HCT116 (cell line): ENCODE measurements at regions not wholly inside any gene's neighbourhood (a gene's known extent, or its start where the extent isn't known, plus 50 kb on each side); places are given as distances from the start of the nearest gene placed in this dataset.

ENCODE experiments used
- ATAC-seq: fragments of 200-7000 bp; cut with Tn5 transposase; 2 replicates; pipeline ENCODE4 v1.9.1; 2020; ENCODE audit warnings: mild to moderate bottlenecking, moderate library complexity
- BruUV-seq: library from RNA; stranded (reverse); fragments of 400-500 nt; replicated peaks from 2 replicates; lab custom pipeline; 2021; lab: Mats Ljungman, UMichigan
- CTCF ChIA-PET: fragments of 300-600 bp; sonication (Branson Sonifier 250); formaldehyde crosslinking; loops from one replicate; lab custom pipeline; 2021; ENCODE audit warnings: antibody characterized with exemption; lab: Charles Lee
- POLR2A ChIA-PET: fragments of 300-600, 350-600 bp; sonication (Branson Sonifier 250); formaldehyde crosslinking; loops from one replicate; lab custom pipeline; 2021; ENCODE audit warnings: antibody characterized with exemption; lab: Charles Lee
- RAD21 ChIA-PET, 2 experiments: fragments of 300-600 bp; sonication (Branson Sonifier 250); formaldehyde crosslinking; loops; one replicate each; lab custom pipeline; 2023; ENCODE audit warnings: low total read pairs in 2 of 2; ENCODE audit not compliant: uncharacterized antibody in 2 of 2, unreplicated experiment in 2 of 2, low non-redundant PET in 1 of 2; lab: Charles Lee
- DNase-seq: peaks from one replicate; pipeline ENCODE4 v3.0.0-alpha.2; 2010; ENCODE audit warnings: low read depth, low spot score
- H2AFZ ChIP-seq: fragments of 200-600 bp; shearing (Covaris generic), sonication (generic); 2 replicates; pipeline ENCODE4 v1.6.1; 2017; ENCODE audit warnings: low read depth, mixed run types, mixed read lengths, antibody characterized with exemption, low read length; ENCODE audit not compliant: poor library complexity, severe bottlenecking
- H3K27ac ChIP-seq: 2 replicates; pipeline ENCODE4 v1.5.1; 2012; ENCODE audit warnings: low read depth, low read length
- H3K27me3 ChIP-seq: fragments of 200-600 bp; sonication (generic); 2 replicates; pipeline ENCODE4 v1.6.1; 2016; ENCODE audit warnings: mixed run types, low read length, mixed read lengths; ENCODE audit not compliant: insufficient read depth
- H3K36me3 ChIP-seq, 2 experiments: fragments of 200-500 bp in 1 of 2; fragments of 200-600 bp in 1 of 2; sonication (Bioruptor generic) in 1 of 2; sonication (generic) in 1 of 2; 2 replicates each; pipeline versions ENCODE4 v1.5.1 to v1.6.1; 2014 to 2016; ENCODE audit warnings: low read length in 2 of 2, inconsistent platforms in 1 of 2, mixed read lengths in 1 of 2, mixed run types in 1 of 2; ENCODE audit not compliant: insufficient read depth in 2 of 2, control insufficient read depth in 1 of 2
- H3K4me1 ChIP-seq, 2 experiments: fragments of 200-600 bp in 1 of 2; sonication (generic) in 1 of 2; 2 replicates each; pipeline versions ENCODE4 v1.5.1 to v1.6.1; 2012 to 2017; ENCODE audit warnings: low read length in 2 of 2, inconsistent platforms in 1 of 2, mild to moderate bottlenecking in 1 of 2, mixed read lengths in 1 of 2, mixed run types in 1 of 2, moderate library complexity in 1 of 2; ENCODE audit not compliant: insufficient read depth in 2 of 2, control insufficient read depth in 1 of 2
- H3K4me2 ChIP-seq: fragments of 200-600 bp; sonication (generic); 2 replicates; pipeline ENCODE4 v1.6.1; 2017; ENCODE audit warnings: mixed run types, low read length, mixed read lengths
- H3K4me3 ChIP-seq, 2 experiments: fragments of 200-600 bp in 1 of 2; sonication (generic) in 1 of 2; replicated peaks in 1 of 2; 2 replicates each; pipeline ENCODE4 v1.5.1; 2011 to 2016; ENCODE audit warnings: low read length in 2 of 2, control low read depth in 1 of 2, low read depth in 1 of 2, mild to moderate bottlenecking in 1 of 2, mixed read lengths in 1 of 2, mixed run types in 1 of 2
- H3K79me2 ChIP-seq: fragments of 200-600 bp; sonication (generic); 2 replicates; pipeline ENCODE4 v1.6.1; 2017; ENCODE audit warnings: mild to moderate bottlenecking, mixed run types, low read length, moderate library complexity, mixed read lengths; ENCODE audit not compliant: insufficient read depth
- H3K9ac ChIP-seq: fragments of 200-600 bp; sonication (generic); 2 replicates; pipeline ENCODE4 v1.6.1; 2016; ENCODE audit warnings: low read length, mixed read lengths
- H3K9me2 ChIP-seq: fragments of 200-600 bp; sonication (generic), shearing (Covaris generic); 2 replicates; pipeline ENCODE4 v1.6.1; 2017; ENCODE audit warnings: mixed run types, mild to moderate bottlenecking, moderate library complexity; ENCODE audit not compliant: insufficient read depth
- H3K9me3 ChIP-seq, 2 experiments: fragments of 200-500 bp in 1 of 2; fragments of 200-600 bp in 1 of 2; sonication (Bioruptor generic) in 1 of 2; sonication (generic) in 1 of 2; 2 replicates each; pipeline ENCODE4 v1.6.1; 2014 to 2017; ENCODE audit warnings: low read length in 2 of 2, mixed read lengths in 2 of 2, inconsistent platforms in 1 of 2, low read depth in 1 of 2, mild to moderate bottlenecking in 1 of 2, mixed run types in 1 of 2, moderate library complexity in 1 of 2; ENCODE audit not compliant: control insufficient read depth in 1 of 2, insufficient read depth in 1 of 2
- H4K20me1 ChIP-seq: fragments of 200-600 bp; sonication (generic), shearing (Covaris generic); 2 replicates; pipeline ENCODE4 v1.6.1; 2017; ENCODE audit warnings: mixed run types, mild to moderate bottlenecking, moderate library complexity; ENCODE audit not compliant: insufficient read depth
- ATF3 ChIP-seq: IDR thresholded peaks from 2 replicates; pipeline ENCODE4 v1.6.1; 2012
- CBX3 ChIP-seq: IDR thresholded peaks from 2 replicates; pipeline ENCODE4 v1.6.1; 2012; ENCODE audit warnings: low read depth
- CTCF ChIP-seq, 3 experiments: fragments of 200-600 bp in 1 of 3; sonication (generic) in 1 of 3; IDR thresholded peaks in 2 of 3; conservative IDR thresholded peaks in 1 of 3; 2 replicates each; pipeline ENCODE4 v1.5.1; 2012 to 2017; ENCODE audit warnings: low read depth in 2 of 3, low read length in 2 of 3, antibody characterized with exemption in 1 of 3, borderline replicate concordance in 1 of 3, control low read depth in 1 of 3, mild to moderate bottlenecking in 1 of 3, mixed read lengths in 1 of 3, mixed run types in 1 of 3, moderate library complexity in 1 of 3; ENCODE audit not compliant: insufficient read depth in 1 of 3
- EZH2 ChIP-seq: fragments of 200-600 bp; sonication (generic); IDR thresholded peaks from 2 replicates; pipeline ENCODE4 v1.6.1; 2017; ENCODE audit warnings: antibody characterized with exemption, mixed run types
- EZH2phosphoT487 ChIP-seq: fragments of 200-600 bp; IDR thresholded peaks from 2 replicates; pipeline ENCODE4 v1.6.1; 2018; ENCODE audit warnings: antibody characterized with exemption, borderline replicate concordance
- FOSL1 ChIP-seq: IDR thresholded peaks from 2 replicates; pipeline ENCODE4 v1.6.1; 2012; ENCODE audit warnings: low read depth
- JUND ChIP-seq: IDR thresholded peaks from 2 replicates; pipeline ENCODE4 v1.6.1; 2012
- MAX ChIP-seq: IDR thresholded peaks from 2 replicates; pipeline ENCODE4 v1.6.1; 2012
- POLR2A ChIP-seq: IDR thresholded peaks from 2 replicates; pipeline ENCODE4 v1.7.0; 2011; ENCODE audit warnings: borderline replicate concordance; ENCODE audit not compliant: insufficient read depth, insufficient read length; ENCODE audit errors: extremely low read depth
- RAD21 ChIP-seq: IDR thresholded peaks from 2 replicates; pipeline ENCODE4 v1.6.1; 2012; ENCODE audit warnings: low read depth, mild to moderate bottlenecking
- REST ChIP-seq: IDR thresholded peaks from 2 replicates; pipeline ENCODE4 v1.6.1; 2012; ENCODE audit warnings: low read depth
- SIN3A ChIP-seq: IDR thresholded peaks from 2 replicates; pipeline ENCODE4 v1.6.1; 2012; ENCODE audit warnings: low read depth
- SP1 ChIP-seq: IDR thresholded peaks from 2 replicates; pipeline ENCODE4 v1.6.1; 2012; ENCODE audit warnings: low read depth
- TCF7L2 ChIP-seq: IDR thresholded peaks from 2 replicates; pipeline ENCODE4 v1.7.0; 2011; ENCODE audit warnings: borderline replicate concordance, inconsistent platforms; ENCODE audit not compliant: insufficient read depth, insufficient read length; ENCODE audit errors: extremely low read depth
- YY1 ChIP-seq: IDR thresholded peaks from 2 replicates; pipeline ENCODE4 v1.6.1; 2011; ENCODE audit warnings: low read length, low read depth, moderate library complexity, mild to moderate bottlenecking; ENCODE audit not compliant: insufficient replicate concordance; ENCODE audit errors: extremely low read depth
- ZBTB33 ChIP-seq: IDR thresholded peaks from 2 replicates; pipeline ENCODE4 v1.6.1; 2011; ENCODE audit warnings: mild to moderate bottlenecking, low read length, moderate library complexity; ENCODE audit not compliant: insufficient replicate concordance; ENCODE audit errors: extremely low read depth
- ZFX ChIP-seq: fragments of 450-650 bp; IDR thresholded peaks from 2 replicates; pipeline ENCODE4 v1.6.1; 2017
- ZNF274 ChIP-seq: fragments of 200-500 bp; sonication (Bioruptor generic); IDR thresholded peaks from 2 replicates; pipeline ENCODE4 v1.6.1; 2014; ENCODE audit warnings: mild to moderate bottlenecking, low read depth, low read length, inconsistent platforms
- intact Hi-C: fragments of 100-400 bp; cut with micrococcal nuclease; formaldehyde crosslinking; loops from 2 replicates; pipeline ENCODE4 v1.10.0; 2022

- H3K79me2 ChIP-seq = no peaks in the 10 kb centered on the region
- RAD21 ChIA-PET = no interaction called here
- no peaks in the 10 kb centered on the region for H3K36me3 ChIP-seq
- H2AFZ ChIP-seq = no peak overlapping the region
- no peaks in the 10 kb centered on the region for H4K20me1 ChIP-seq
- H3K9me2 ChIP-seq = no peaks in the 10 kb centered on the region
- TF ChIP-seq FOSL1 (no peak), ZNF274 (no peak), MAX (no peak), REST (no peak), CBX3 (no peak), ZFX (no peak), CTCF (IDR thresholded peaks at IDR 0.05 in 2 of 3, conservative IDR thresholded peaks at IDR 0.05 in 1 of 3; ENCODE audit: borderline replicate concordance in 1 of 3, insufficient read depth in 1 of 3, low read depth in 2 of 3, low read length in 2 of 3) (no peak), ZBTB33 (no peak), EZH2phosphoT487 (no peak), SIN3A (no peak), SP1 (no peak), YY1 (no peak), EZH2 (no peak), JUND (no peak), TCF7L2 (no peak), RAD21 (no peak), POLR2A (no peak), ATF3 (no peak)
- intact Hi-C loops = no loop called here
- POLR2A ChIA-PET = no interaction called here
- H3K4me2 ChIP-seq = no peak overlapping the region
- DNase-seq (no peak), ATAC-seq (no peak)
- no peaks in the 10 kb centered on the region for H3K4me1 ChIP-seq
- H3K4me3 ChIP-seq = no peak overlapping the region
- H3K27ac ChIP-seq = no peak overlapping the region
- BruUV-seq = no TSS peak
- H3K9me3 ChIP-seq = peaks cover 0 to 20% of the 10 kb centered on the region in 2 experiments; a peak in 2 of 4 replicates
- no peaks in the 10 kb centered on the region for H3K27me3 ChIP-seq
- CTCF ChIA-PET = no interaction called here
- no peak overlapping the region for H3K9ac ChIP-seq
These were observed 678.7 kb upstream of the TYRP1 start for GRCh38 chr9:12014488-12014887.
